ENCODE measurements at regions not wholly inside any gene's neighbourhood (a gene's known extent, or its start where the extent isn't known, plus 50 kb on each side); places are given as distances from the start of the nearest gene placed in this dataset.

DNA sequence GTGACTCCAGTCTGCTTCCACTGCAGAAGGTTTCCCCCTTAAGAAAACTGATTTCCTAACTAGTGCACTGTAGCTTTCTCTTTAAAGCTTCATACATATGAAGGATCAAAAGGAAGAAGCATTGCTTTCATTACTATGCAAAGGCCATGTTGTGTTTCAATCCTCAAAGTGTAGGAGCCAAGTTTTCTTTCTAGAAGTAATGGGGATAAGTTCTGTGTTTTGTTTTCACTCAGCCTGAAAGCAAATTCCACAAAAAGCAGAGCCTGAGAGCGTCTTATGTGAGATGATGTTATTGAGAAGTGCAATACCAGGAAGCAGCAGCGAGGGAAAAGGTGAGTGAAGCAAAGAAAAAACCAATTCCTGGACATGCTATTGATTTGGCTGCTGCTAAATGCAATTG is 99.7 kb downstream of the GMNC start:
- H3K27ac ChIP-seq: no peak overlapping the region

DNA sequence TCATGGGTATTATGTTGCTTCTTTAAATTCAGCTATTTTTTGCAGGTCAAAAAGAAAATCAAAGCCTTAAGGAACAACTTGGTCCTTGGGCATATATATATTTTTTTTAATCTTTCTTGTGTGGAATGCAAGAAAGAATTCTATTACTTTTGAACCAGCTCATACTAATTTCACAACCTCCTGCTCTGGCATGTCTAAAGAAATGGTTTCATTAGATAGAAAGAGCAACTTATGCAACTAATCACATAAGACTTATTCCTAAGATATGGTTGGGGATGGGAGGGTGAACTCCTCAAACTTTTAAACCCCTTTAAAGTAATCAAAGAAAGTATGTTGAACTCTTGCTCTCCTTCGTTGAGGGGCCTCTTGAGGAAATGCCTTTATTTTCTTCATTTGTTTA is 114.9 kb downstream of the GMNC start:
- no peak for DNase-seq
- WGBS, 2 donors: 47 to 48% methylated on average over 1 of the region's 1 CpG
- Histone ChIP-seq H3K27ac (no peak overlapping the region), H3K4me1 (no peaks in the 10 kb centered on the region), H3K9me3 (no peaks in the 10 kb centered on the region), H3K36me3 (ENCODE audit: low read depth, missing control alignments) (no peaks in the 10 kb centered on the region), H3K4me3 (no peak overlapping the region), H3K27me3 (no peaks in the 10 kb centered on the region)
- no peak for TF ChIP-seq POLR2A (IDR thresholded peaks at IDR 0.05)
- TF ChIP-seq, protein P1, sequence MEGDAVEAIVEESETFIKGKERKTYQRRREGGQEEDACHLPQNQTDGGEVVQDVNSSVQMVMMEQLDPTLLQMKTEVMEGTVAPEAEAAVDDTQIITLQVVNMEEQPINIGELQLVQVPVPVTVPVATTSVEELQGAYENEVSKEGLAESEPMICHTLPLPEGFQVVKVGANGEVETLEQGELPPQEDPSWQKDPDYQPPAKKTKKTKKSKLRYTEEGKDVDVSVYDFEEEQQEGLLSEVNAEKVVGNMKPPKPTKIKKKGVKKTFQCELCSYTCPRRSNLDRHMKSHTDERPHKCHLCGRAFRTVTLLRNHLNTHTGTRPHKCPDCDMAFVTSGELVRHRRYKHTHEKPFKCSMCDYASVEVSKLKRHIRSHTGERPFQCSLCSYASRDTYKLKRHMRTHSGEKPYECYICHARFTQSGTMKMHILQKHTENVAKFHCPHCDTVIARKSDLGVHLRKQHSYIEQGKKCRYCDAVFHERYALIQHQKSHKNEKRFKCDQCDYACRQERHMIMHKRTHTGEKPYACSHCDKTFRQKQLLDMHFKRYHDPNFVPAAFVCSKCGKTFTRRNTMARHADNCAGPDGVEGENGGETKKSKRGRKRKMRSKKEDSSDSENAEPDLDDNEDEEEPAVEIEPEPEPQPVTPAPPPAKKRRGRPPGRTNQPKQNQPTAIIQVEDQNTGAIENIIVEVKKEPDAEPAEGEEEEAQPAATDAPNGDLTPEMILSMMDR (IDR thresholded peaks at IDR 0.05): no peak
- intact Hi-C loops (cut with DNase I; ENCODE audit: low total_unique reads): no loop called here

More for the DNA sequence above, 99.7 kb downstream of the GMNC start:
- Histone ChIP-seq H3K9me3 (no peaks in the 10 kb centered on the region), H3K4me3 (no peak overlapping the region), H3K36me3 (ENCODE audit: low read depth, missing control alignments) (no peaks in the 10 kb centered on the region), H3K27me3 (no peaks in the 10 kb centered on the region), H3K4me1 (no peaks in the 10 kb centered on the region)
- intact Hi-C loops (cut with DNase I; ENCODE audit: low total_unique reads): no loop called here
- 79 to 80% methylated on average over 2 of the region's 2 CpGs for WGBS, 2 donors
- TF ChIP-seq, protein P1 (IDR thresholded peaks at IDR 0.05): no peak
- no peak for TF ChIP-seq POLR2A (IDR thresholded peaks at IDR 0.05)
- DNase-seq: no peak

DNA sequence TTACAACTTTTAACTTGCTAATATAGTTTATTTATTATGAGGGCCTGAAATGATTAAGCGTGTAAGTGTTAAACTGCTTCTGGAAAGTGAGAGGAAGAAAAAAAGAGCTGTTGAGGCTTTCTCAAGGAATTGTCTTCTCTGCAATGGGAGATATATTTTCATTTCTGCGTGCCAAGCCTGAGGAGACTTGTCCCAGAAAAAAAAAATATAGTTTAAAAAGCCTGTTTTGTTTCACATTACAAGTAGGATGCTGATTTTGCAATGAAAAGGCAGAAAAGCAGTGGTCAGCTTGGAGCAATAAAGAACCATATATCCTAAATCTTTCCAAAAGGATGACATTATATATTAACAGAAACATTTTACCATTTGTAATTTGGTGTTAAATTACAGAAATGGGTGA is 115.5 kb downstream of the GMNC start:
- 72 to 79% methylated on average over 2 of the region's 2 CpGs for WGBS, 2 donors
- Histone ChIP-seq H3K4me1 (no peaks in the 10 kb centered on the region), H3K27ac (no peak overlapping the region), H3K4me3 (no peak overlapping the region), H3K27me3 (no peaks in the 10 kb centered on the region), H3K36me3 (ENCODE audit: low read depth, missing control alignments) (no peaks in the 10 kb centered on the region), H3K9me3 (no peaks in the 10 kb centered on the region)
- TF ChIP-seq, protein P1 (IDR thresholded peaks at IDR 0.05): no peak
- no peak for TF ChIP-seq POLR2A (IDR thresholded peaks at IDR 0.05)
- no peak for DNase-seq
- intact Hi-C loops (cut with DNase I; ENCODE audit: low total_unique reads): no loop called here

DNA sequence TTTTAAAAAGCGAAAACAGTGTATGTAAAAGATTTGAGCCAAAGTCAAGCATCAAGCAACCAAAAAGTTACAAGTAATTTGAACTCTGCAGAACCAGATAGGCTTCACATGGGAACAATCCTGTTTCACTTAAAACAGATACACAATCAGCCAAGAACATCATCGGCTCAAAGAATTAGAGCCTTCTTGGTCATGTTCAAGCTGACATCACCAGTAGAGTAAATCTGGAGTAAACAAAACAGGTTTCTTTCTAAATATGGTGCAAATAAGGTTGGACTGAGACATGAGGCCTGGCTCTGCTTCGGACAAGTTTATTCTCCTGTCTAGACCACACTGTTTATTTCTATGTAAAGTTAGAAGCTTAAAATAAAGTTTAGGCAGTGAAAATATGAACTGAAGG is 116.0 kb downstream of the GMNC start:
- Histone ChIP-seq H3K4me3 (no peak overlapping the region), H3K9me3 (no peaks in the 10 kb centered on the region), H3K4me1 (no peaks in the 10 kb centered on the region), H3K27me3 (no peaks in the 10 kb centered on the region), H3K36me3 (ENCODE audit: low read depth, missing control alignments) (no peaks in the 10 kb centered on the region), H3K27ac (no peak overlapping the region)
- 83% methylated on average over 3 of the region's 3 CpGs for WGBS, 2 donors
- TF ChIP-seq, protein P1 (IDR thresholded peaks at IDR 0.05): no peak
- TF ChIP-seq POLR2A (IDR thresholded peaks at IDR 0.05): no peak
- no peak for DNase-seq
- intact Hi-C loops (cut with DNase I; ENCODE audit: low total_unique reads): no loop called here

DNA sequence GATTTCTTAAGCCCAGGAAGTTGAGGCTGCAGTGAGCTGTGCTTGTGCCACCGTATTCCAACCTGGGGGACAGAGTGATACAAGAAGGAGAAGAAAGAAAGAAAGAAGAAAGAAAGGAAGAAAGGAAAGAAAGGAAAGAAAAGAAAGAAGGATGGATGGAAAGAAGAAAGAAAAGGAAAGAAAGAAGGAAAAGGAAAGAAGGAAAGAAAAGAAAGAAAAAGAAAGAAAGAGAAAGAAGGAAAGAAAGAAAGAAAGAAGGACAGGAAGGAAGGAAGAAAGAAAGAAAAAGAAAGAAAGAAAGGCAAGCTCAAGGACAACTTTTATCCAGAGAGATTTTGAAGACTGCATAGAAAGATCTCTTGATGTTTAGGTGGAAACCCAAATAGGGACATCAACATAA is 120.7 kb downstream of the GMNC start:
- Histone ChIP-seq H3K4me3 (no peak overlapping the region), H3K27ac (no peak overlapping the region), H3K4me1 (no peaks in the 10 kb centered on the region), H3K27me3 (no peaks in the 10 kb centered on the region), H3K36me3 (ENCODE audit: low read depth, missing control alignments) (no peaks in the 10 kb centered on the region), H3K9me3 (no peaks in the 10 kb centered on the region)
- WGBS, 2 donors: 83 to 97% methylated on average over 1 of the region's 1 CpG
- DNase-seq: no peak
- no peak for TF ChIP-seq POLR2A (IDR thresholded peaks at IDR 0.05)
- TF ChIP-seq, protein P1 (IDR thresholded peaks at IDR 0.05): no peak
- intact Hi-C loops (cut with DNase I; ENCODE audit: low total_unique reads): no loop called here
